Fibroblast of the conjunctiva (primary cell): ENCODE measurements at regions not wholly inside any gene's neighbourhood (a gene's known extent, or its start where the extent isn't known, plus 50 kb on each side); places are given as distances from the start of the nearest gene placed in this dataset.
A peak's percentile ranks its signal among the peaks of the same experiment; 100 is the strongest.

Experiments
- DNase-seq: peaks from one replicate; pipeline ENCODE4 v3.0.0-alpha.2; 2010; ENCODE audit warnings: low read depth

DNA sequence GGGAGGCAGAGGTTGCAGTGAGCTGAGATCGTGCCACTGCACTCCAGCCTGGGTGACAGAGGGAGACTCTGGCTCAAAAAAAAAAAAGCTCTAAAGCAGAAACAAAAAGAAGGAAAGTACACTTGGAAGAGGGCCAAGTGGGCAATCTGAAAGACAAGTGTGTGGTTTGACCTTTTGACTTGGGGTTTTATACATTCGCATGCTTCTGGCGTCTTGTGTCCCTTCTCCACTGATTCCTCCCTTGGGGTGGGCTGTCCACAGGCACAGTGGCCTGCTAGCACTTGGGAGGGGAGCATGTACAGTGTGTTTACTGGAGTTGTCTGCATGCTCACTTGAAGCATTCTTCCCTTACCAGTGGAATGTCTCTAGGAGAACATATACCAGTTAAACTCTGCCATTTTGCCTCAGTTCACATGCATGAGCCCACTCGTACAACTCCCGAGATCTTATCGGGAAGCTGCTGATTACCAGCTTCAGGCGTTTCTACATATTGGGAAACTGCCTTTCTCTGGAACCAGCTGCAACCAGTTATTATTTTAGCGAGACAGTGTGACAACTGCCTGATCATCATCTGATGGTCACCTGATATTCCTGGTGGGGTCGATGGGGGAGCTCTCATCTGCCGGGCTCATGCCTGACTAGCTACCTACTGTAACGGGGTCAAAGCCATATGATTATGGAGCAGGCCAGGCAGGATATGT lies 113.5 kb upstream of the ZNF678 start:
- DNase-seq: no peak

DNA sequence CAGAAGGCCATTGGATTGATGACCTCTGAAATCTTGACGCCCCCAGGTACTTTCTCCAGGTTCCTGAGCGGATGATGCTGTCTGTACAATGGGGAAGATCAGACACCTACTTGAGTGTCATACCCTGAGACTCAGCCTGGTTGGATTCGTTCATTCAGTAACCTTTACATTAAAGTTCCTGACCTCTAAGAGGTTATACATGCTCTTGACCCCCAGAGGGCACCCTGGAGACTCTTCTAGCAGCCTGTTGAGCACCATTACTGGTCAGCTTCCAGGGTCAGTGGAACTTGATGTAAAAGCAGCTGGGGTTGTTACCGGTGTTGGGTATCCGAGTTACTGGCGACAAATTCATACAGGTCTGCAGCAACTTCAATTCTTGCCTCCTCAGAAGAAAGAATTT lies 114.3 kb upstream of the ZNF678 start:
- no peak for DNase-seq

DNA sequence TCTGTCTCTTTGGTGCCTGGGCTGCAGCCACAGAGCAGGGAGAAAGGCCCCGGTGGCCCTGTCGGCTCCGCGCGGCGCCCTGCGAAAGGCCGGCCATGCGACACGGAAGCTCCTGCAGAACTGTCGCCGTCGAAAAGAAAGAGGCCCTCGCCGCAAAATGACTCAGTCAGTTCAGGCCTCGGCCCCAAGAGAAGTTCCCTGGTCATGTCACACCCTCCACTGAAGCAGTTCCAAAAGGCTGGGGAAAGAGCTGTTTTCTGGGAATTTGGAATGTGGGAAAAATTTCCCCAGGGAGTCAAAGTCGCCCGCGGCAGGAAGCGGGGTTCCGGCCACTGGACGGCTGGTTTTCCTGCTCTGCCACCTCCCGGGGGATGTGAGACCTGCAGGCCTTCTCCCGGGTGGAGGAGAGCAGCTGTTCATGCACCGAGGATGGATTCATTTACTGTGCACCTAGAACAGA lies 115.8 kb upstream of the ZNF678 start:
- DNase-seq: no peak

DNA sequence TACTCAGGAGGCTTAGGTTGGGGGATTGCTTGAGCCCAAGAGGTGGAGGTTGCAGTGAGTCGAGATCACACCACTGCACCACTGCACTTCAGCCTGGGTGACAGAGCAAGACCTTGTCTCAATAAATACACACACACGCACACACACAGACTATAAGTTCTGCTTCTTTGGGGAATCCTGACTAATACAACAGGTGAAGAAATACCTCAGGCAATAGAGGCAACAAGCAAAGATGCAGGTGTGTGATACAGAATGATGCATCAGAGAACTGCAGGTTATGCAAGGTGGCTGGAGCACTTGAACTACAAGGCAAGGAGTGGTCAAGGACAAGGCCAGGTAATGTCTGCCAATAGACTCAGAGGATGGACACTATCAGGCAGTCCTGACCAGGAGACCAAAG lies 117.6 kb upstream of the ZNF678 start:
- DNase-seq: no peak

DNA sequence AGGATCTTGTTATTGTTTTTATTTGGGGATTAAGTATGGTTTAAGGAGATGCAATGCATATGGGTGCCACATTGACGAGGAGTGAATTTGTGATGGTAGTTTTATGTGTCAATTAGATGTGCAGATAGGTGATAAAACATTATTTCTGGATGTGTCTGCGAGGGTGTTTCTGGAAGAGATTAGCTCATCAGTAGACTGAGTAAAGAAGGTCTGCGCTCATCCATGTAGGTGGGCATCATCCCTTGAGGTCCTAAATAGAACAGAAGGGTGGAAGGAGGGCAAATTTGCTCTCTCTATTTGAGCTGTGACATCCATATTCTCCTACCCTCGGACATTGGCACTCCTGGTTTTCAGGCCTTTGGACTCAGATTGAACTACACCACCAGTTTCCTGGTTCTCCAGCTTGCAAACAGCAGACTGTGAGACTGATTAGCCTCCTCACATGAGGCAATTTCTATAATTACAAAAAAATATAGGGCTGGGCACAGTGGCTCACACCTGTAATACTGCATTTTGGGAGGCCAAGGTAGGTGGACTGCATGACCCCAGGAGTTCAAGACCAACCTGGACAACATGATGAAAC lies 118.2 kb upstream of the ZNF678 start:
- DNase-seq: no peak

DNA sequence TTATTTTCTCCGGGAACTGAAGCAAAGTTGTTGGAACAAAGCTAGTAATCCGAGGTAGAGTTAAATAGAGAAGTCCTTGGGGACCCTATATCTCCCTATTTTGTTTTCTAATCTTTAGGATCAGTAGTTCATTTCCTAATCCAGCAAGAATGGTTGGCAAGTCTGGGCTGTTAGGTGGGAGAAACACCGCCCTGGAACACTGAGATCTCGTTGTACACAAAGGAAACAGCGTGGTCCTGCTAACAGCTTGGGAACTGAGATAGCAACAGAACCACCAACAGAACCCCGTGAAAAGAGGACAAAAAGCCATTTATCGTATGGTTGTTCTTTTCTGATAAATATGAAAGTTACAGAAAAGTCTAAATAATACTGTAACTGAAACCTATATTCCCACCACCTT lies 121.9 kb upstream of the CDC42BPA start:
- DNase-seq: no peak

DNA sequence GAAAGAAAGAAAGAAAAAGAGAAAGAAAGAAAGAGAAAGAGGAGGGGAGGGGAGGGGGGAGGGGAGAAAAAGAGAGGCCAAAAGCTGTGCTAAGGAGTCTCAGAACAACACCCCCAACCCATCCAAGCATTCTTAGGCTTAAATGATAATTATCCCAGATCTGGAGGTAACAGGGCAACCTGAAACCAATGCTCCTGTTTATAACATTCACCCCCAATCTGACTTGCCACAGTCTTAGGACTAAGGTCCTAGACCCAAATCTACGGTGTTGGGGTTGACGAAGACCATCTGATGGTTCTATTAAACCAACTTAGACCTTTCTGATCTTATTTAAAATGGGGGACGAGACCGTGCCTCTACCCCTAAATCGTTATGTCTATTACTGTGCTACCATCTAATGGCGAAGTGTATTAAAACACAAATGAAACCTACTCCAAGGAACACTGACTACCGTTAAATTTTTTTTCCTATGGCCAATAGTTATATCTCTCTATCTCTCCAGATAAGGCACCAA lies 119.3 kb upstream of the CDC42BPA start:
- DNase-seq: peak; percentile 51

DNA sequence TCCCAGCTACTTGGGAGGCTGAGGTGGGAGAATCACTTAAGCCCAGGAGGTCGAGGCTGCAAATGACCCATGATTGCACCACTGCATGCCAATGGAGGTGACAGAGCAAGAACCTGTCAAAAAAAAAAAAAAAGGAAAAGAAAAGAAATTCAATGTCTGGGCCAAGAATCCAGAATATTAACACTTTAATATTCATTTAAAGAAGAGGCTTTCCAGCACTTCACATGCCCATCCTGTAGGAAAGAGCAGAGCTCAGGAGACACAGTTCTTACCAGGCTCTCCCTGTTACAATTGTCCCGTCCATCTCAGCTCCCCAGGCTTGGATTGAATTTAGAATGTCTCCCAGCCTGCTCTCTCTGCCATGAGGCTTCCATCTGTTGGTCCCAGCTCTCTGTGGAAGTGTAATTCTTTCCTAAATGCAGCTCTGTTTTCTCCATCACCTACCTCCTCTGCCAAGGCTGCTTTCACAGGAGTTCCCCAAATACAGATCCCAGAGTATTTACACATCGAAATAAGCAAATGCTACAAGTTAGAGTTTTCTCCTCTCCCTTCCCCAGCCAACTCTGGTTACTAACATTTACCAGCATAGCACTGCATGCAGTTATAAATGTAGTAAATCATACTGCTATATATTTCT lies 116.6 kb upstream of the CDC42BPA start:
- DNase-seq: no peak

DNA sequence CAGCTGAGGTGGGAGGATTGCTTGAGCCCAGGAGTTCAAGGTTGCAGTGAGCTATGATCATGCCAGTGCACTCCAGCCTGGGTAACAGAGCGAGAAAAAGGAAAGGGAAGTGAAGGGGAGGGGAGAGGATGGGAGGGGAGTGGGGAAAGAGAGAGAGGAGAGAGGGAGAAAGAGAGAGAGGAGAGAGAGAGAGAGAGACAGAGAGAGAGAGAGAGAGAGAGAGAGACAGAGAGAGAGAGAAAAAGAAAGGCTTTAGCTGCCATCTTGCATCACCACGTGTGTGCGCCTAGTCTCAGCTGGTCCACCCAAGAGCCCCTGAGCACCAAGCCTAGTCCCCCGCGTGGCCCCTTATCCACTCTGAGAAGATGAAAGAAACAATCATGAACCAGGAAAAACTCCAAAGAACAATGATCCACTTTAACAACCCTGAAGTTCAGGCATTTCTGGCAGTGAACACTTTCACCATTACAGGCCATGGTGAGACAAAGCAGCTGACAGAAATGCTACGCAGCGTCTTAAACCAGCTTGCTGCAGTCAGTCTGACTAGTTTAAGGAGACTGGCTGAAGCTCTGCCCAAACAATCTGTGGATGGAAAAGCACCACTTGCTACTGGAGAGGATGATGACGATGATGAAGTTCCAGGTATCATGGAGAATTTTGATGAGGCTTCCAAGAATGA lies 115.5 kb upstream of the CDC42BPA start:
- no peak for DNase-seq

DNA sequence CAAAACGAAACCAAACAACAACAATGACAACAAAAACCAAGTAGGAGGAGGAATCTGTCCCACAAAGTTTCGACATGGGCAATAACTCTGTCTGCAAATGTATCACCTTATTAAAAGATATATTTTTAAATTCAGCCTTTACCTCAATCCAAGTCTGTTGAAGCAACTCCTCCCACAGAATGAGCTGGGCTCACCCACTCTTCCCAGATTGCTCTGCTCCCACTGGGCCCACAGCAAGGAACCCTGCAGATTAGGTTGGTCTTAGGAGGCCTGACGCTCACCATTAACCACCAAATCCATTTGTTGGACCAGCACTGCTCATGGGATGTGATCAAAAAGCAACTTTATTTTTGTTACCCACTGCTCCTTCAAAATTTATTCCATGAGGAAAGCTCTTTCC lies 114.7 kb upstream of the CDC42BPA start:
- DNase-seq: no peak

DNA sequence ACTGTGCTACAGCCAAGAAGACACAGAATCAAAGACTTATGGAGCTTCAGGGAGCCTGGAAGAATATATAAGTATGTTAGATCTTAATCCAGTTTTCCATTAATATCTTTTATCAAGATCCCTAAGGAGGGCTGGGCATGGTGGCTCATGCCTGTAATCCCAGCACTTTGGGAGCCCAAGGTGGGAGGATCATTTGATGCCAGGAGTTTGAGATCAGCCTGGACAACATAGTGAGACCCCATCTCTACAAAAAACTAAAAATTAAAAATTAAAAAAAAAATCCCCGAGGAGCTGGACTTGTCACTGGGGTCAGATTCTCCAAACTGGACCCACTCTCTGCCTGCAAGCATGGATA lies 113.9 kb upstream of the CDC42BPA start:
- no peak for DNase-seq

DNA sequence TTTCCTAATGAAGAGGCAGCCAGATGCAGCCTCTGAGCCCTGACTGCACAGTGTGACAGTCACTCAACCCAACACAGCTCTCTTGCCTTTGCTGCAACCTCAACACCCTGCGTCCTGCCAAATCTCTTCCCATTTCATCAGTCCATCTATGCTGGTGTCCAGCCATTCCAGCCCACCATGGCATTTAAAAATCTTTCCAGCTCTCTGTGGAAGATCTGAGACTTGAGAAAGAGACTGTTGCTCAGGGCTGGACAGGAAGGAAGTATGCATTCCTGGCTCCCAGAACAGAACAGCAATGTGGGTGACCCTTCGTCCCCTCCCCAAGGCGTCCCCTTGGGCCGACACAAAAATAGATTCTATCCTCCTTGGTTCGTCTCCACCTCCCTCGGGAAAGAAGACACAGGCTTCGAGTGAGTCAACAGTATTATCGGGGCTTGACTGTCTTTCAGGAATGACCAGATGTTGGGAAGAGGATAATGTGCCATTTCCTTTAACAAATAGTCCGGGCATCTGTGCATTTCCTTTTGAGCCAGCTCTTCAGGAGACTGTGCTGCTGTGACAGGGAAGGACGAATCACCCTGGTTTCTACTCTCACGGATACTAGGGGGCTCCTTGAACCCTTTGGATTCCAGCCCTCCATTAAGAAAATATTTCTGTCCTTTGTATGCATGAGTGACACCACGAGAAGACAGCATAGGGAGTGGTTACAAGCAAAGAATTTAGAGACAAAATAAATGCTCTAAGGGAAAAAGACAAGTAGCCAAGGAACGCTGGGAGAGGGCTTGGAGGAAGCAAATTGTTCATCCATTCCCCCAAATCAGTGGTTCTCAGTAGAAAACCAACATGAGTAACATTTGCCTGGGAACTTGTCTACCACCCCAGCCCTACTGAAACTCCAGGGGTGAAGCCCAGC lies 111.4 kb upstream of the CDC42BPA start:
- no peak for DNase-seq

DNA sequence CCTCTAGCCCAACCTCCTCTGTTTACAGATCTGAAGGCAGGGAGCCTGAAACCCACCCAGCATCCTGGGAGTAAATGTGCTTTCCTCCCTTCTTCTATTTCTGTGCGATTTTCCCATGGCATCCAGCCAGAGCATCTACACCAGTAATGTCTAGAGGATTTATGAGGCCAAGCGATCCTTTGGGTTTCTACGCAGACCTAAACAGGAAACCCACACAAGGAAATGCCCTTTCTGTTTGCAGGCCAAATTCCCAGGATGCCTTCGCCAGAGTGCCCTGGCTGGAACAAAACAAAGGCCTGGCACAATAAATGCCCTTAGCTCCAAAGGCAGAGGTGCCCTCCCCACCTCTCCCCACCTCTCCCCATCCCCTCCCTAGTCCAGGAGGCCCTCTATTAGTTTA lies 110.5 kb upstream of the CDC42BPA start:
- no peak for DNase-seq

DNA sequence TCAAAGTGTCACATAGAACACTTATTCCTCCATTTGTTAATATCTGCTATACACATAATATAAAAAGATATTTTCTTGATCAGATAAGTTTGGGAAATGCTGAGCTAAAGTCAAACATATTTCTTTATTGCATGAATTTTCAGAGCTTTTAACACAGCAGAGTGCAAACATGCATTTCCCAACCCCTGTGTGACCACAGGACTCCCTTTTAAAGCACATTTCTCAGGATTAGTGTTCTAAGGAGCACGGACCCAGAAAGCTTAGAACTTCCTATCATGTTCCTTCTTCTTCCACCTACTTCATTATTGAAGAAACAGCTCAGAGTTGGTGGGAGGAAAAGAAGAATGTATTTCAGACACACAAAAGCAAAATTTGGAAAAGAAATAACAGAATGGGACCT lies 109.1 kb upstream of the CDC42BPA start:
- DNase-seq: no peak

DNA sequence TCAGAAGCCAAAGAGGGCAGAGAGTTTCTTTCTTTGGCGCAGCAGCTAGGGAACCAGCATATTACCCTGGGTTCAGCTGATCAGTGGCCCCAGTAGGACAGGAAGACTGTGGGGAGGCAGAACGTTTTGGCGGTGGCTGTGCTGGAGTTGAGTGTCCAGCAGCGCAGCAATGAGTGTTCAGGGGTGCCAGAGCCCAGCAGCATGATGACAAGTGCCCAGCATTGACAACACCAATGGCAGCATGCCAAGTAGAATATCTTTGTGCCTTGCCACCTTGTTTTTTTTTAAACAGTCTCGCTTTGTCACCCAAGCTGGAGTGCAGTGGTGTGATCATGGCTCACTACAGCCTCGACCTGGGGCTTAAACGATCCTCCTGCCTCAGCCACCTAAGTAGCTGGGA lies 106.7 kb upstream of the CDC42BPA start:
- DNase-seq: no peak

DNA sequence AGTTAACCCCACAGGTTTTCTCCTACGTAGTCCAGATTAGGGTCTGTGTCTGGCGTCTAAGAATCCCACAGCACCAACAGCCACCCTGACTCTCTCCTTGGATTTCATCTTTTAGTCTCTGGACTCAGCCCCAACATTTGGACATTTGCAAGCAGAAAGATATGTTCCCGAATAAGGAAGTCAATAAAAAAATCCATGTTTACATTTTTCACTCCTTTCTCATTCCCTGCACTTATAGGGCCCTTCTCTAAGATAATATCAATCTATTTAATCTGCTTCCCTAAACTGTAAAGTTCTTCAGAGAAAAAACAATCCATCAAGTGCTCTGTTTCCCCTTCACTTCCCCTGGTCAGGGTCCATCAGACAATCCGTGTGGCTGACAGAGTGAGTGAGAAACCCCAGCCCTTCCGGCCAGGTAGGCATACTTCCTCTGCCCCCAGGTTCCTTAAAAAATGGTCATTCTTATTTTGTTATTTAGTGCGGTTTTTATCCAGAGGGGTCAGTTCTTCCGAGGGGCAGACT lies 105.9 kb upstream of the CDC42BPA start:
- DNase-seq: no peak

DNA sequence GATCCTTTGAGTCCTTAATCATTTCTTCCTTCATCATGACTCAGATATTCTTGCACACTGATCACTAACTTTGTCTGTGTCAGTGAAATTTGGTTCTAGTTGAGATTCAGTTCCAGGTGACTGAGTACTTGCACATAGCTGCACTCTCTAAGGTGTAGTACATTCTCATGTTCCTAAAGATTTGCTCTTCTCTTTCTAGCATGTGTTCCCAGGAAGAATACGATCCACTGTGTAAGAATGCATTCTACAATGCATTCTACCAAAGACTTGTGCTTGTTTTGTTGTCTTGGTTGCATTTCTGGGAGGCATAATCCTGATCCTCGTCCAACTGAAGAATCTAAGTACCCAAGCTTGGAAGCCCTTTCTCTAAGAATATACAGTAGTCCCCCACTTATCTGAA lies 104.3 kb upstream of the CDC42BPA start:
- DNase-seq: no peak

DNA sequence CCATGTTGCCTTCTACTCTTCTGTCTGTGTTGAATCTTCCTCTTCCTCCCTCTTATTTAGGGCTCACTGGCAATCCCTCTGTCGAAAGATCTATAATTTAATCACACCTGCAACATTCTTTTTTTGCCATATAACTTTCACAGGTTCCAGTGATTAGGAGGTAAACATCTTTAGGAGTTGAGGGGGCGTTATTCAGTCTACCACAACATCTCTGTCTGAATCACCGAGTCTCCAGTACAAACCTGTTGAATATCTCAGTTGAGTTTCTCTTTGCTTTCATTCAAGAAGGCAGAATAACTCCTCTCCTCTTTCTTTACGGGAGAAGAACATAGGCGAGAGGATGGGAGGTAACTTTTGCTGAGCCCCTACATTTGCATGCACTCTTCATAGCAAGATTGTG lies 101.9 kb upstream of the CDC42BPA start:
- DNase-seq: no peak

DNA sequence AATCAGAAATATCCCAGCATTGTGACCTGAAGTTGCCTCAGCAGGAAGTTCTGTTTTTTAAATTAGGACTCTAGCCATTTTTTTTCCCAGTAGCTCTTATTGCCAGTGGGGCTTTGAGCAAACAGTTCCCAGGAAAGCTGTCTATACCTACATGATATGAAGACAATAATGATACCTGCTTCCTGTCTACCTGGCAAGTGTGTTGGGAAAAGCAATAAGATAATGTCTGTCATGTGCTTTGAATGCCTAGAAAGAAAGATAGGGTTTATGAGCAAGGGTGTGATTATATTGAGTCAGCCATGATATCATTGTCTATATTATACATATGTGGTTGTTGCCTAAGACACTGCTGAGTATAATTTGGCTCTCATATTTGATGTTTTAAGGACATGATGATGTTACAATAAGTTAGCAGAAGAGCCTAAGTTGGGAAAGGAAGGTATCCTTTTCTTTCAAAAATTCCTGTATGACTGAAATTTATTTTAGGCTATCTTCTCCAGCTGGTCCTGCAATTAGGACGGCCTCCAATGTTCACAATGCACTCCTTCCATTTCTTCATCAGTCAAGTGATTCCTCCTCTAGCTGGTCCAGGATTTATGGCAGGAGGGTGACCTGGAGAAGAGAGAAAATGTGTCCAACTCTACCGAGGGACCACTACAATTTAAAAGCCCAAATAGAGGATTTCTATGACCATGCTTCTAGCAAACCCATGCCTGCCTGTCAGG lies 99.6 kb upstream of the CDC42BPA start:
- no peak for DNase-seq

DNA sequence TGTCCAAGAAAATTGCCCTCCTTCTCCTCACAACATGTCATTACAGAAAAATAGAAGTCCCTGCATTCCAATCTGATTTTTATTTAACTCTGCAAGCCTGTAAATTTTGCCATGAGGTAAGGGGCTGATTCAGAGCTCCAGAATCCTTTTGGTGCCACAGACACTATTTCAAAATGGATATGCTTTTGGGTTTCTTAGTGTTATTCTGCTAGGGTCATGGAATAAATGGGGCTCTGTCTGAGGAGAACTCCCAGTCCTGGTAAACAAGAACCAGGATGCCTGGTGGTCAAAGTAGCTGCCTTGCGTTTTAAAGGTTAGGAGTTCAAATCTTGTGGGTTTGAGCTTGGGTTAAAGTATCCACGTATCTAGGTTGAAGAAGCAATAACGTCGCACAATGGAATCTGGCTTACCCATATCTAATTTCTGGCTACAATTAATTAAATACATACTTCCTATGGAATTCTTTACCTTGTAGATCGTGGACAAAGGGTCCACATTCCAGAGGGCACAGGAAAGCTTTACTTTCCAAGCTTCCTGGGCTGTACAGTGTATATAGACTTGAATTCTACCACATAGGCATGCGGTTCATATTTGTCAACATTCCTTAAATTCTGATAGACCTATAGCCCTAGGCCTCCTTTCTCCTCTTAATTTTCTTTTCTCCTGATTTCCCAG lies 98.0 kb upstream of the CDC42BPA start:
- no peak for DNase-seq
